AG09319 (cell line): ENCODE measurements at regions not wholly inside any gene's neighbourhood (a gene's known extent, or its start where the extent isn't known, plus 50 kb on each side); places are given as distances from the start of the nearest gene placed in this dataset.

ENCODE experiments used
- DNase-seq: peaks from one replicate; pipeline ENCODE4 v3.0.0-alpha.2; 2010; ENCODE audit warnings: low read depth; ENCODE audit errors: extremely low read depth
- CTCF ChIP-seq: IDR thresholded peaks from 2 replicates; pipeline ENCODE4 v1.5.1; 2011; ENCODE audit warnings: low read depth, mild to moderate bottlenecking, inconsistent platforms, low read length, moderate library complexity

- no peak for TF ChIP-seq CTCF
- DNase-seq: no peak
Observed at GRCh38 chr14:71382315-71382714, 475.1 kb downstream of the PCNX1 start.

GRCh38 chr14:71383510-71383909 is 476.3 kb downstream of the PCNX1 start:
- no peak for TF ChIP-seq CTCF
- no peak for DNase-seq

- no peak for DNase-seq
- TF ChIP-seq CTCF: no peak
Observed at GRCh38 chr14:71384007-71384845, 477.0 kb downstream of the PCNX1 start.

GRCh38 chr14:71387753-71388152 is 480.5 kb downstream of the PCNX1 start:
- TF ChIP-seq CTCF: no peak
- no peak for DNase-seq

GRCh38 chr14:71388336-71388735 is 481.1 kb downstream of the PCNX1 start:
- TF ChIP-seq CTCF: no peak
- DNase-seq: no peak

GRCh38 chr14:71388862-71389261 is 481.6 kb downstream of the PCNX1 start:
- no peak for TF ChIP-seq CTCF
- no peak for DNase-seq

GRCh38 chr14:71394386-71394785 is 487.1 kb downstream of the PCNX1 start:
- DNase-seq: no peak
- TF ChIP-seq CTCF: no peak
